ENCODE measurements at regions not wholly inside any gene's neighbourhood (a gene's known extent, or its start where the extent isn't known, plus 50 kb on each side); places are given as distances from the start of the nearest gene placed in this dataset.
A peak's percentile ranks its signal among the peaks of the same experiment; 100 is the strongest.
"Not testable (repeated sequence)": the region's sequence is repeated elsewhere in the genome, so short reads cannot be mapped to it uniquely, and the experiment has no call there.

GRCh38 chr16:59470556-59470955 is 736.4 kb upstream of the GOT2 start:
- Histone ChIP-seq H3K4me3 (ENCODE audit: low read length) (no peak overlapping the region), H3K27me3 (replicated peaks; ENCODE audit: control insufficient read depth, insufficient read depth, low read length) (no peaks in the 10 kb centered on the region), H3K9me3 (ENCODE audit: control insufficient read depth, low read length) (no peaks in the 10 kb centered on the region), H3K36me3 (ENCODE audit: control insufficient read depth, insufficient read depth, low read length, severe bottlenecking) (no peaks in the 10 kb centered on the region), H3K9ac (ENCODE audit: low read length) (no peak overlapping the region), H3K4me1 (ENCODE audit: control insufficient read depth, insufficient read depth, low read length) (no peaks in the 10 kb centered on the region)
- DNase-seq (ENCODE audit: low read depth) = peak; percentile 8

- Histone ChIP-seq H3K36me3 (ENCODE audit: control insufficient read depth, insufficient read depth, low read length, severe bottlenecking) (no peaks in the 10 kb centered on the region), H3K27me3 (replicated peaks; ENCODE audit: control insufficient read depth, insufficient read depth, low read length) (no peaks in the 10 kb centered on the region), H3K9me3 (ENCODE audit: control insufficient read depth, low read length) (no peaks in the 10 kb centered on the region), H3K9ac (ENCODE audit: low read length) (no peak overlapping the region), H3K4me1 (ENCODE audit: control insufficient read depth, insufficient read depth, low read length) (no peaks in the 10 kb centered on the region), H3K4me3 (ENCODE audit: low read length) (no peak overlapping the region)
- DNase-seq (ENCODE audit: low read depth) = no peak
Observed at GRCh38 chr16:59469266-59469665, 735.1 kb upstream of the GOT2 start.

GRCh38 chr16:59463776-59464175 is 729.7 kb upstream of the GOT2 start:
- DNase-seq (ENCODE audit: low read depth) = no peak
- Histone ChIP-seq H3K9ac (ENCODE audit: low read length) (no peak overlapping the region), H3K36me3 (ENCODE audit: control insufficient read depth, insufficient read depth, low read length, severe bottlenecking) (no peaks in the 10 kb centered on the region), H3K4me1 (ENCODE audit: control insufficient read depth, insufficient read depth, low read length) (no peaks in the 10 kb centered on the region), H3K27me3 (replicated peaks; ENCODE audit: control insufficient read depth, insufficient read depth, low read length) (no peaks in the 10 kb centered on the region), H3K9me3 (ENCODE audit: control insufficient read depth, low read length) (no peaks in the 10 kb centered on the region), H3K4me3 (ENCODE audit: low read length) (no peak overlapping the region)

- H3K9me3 ChIP-seq (ENCODE audit: control insufficient read depth, low read length) = no peaks in the 10 kb centered on the region
- no peak overlapping the region for H3K4me3 ChIP-seq (ENCODE audit: low read length)
- H3K36me3 ChIP-seq (ENCODE audit: control insufficient read depth, insufficient read depth, low read length, severe bottlenecking) = no peaks in the 10 kb centered on the region
- DNase-seq (ENCODE audit: low read depth) = no peak
- no peaks in the 10 kb centered on the region for H3K4me1 ChIP-seq (ENCODE audit: control insufficient read depth, insufficient read depth, low read length)
- H3K27me3 ChIP-seq (replicated peaks; ENCODE audit: control insufficient read depth, insufficient read depth, low read length) = no peaks in the 10 kb centered on the region
- H3K9ac ChIP-seq (ENCODE audit: low read length) = no peak overlapping the region
Observed at GRCh38 chr16:59459806-59460205, 725.7 kb upstream of the GOT2 start.

- DNase-seq (ENCODE audit: low read depth) = no peak
- Histone ChIP-seq H3K9me3 (ENCODE audit: control insufficient read depth, low read length) (peaks cover 10% of the 10 kb centered on the region), H3K9ac (ENCODE audit: low read length) (no peak overlapping the region), H3K27me3 (replicated peaks; ENCODE audit: control insufficient read depth, insufficient read depth, low read length) (no peaks in the 10 kb centered on the region), H3K36me3 (ENCODE audit: control insufficient read depth, insufficient read depth, low read length, severe bottlenecking) (no peaks in the 10 kb centered on the region), H3K4me3 (ENCODE audit: low read length) (no peak overlapping the region), H3K4me1 (ENCODE audit: control insufficient read depth, insufficient read depth, low read length) (no peaks in the 10 kb centered on the region)
Observed at GRCh38 chr16:59455497-59455896, 721.4 kb upstream of the GOT2 start.

- not testable (repeated sequence) for DNase-seq (ENCODE audit: low read depth)
Observed at GRCh38 chr16:59450513-59450912, 716.4 kb upstream of the GOT2 start.

GRCh38 chr16:59440502-59440901 is 706.4 kb upstream of the GOT2 start:
- no peak for DNase-seq (ENCODE audit: low read depth)
- no peaks in the 10 kb centered on the region for H3K27me3 ChIP-seq (replicated peaks; ENCODE audit: control insufficient read depth, insufficient read depth, low read length)
- peaks cover 15% of the 10 kb centered on the region for H3K9me3 ChIP-seq (ENCODE audit: control insufficient read depth, low read length)
- no peak overlapping the region for H3K4me3 ChIP-seq (ENCODE audit: low read length)
- no peaks in the 10 kb centered on the region for H3K36me3 ChIP-seq (ENCODE audit: control insufficient read depth, insufficient read depth, low read length, severe bottlenecking)
- H3K4me1 ChIP-seq (ENCODE audit: control insufficient read depth, insufficient read depth, low read length) = no peaks in the 10 kb centered on the region
- H3K9ac ChIP-seq (ENCODE audit: low read length) = no peak overlapping the region

More at GRCh38 chr16:59450513-59450912, 716.4 kb upstream of the GOT2 start:
- not testable (repeated sequence) for H3K4me3 ChIP-seq (ENCODE audit: low read length); H3K4me1 ChIP-seq (ENCODE audit: control insufficient read depth, insufficient read depth, low read length); H3K9ac ChIP-seq (ENCODE audit: low read length); H3K36me3 ChIP-seq (ENCODE audit: control insufficient read depth, insufficient read depth, low read length, severe bottlenecking); H3K27me3 ChIP-seq (replicated peaks; ENCODE audit: control insufficient read depth, insufficient read depth, low read length)
- H3K9me3 ChIP-seq (ENCODE audit: control insufficient read depth, low read length) = peaks cover 13% of the 10 kb centered on the region

- Histone ChIP-seq H3K9me3 (ENCODE audit: control insufficient read depth, low read length) (peaks cover 10% of the 10 kb centered on the region), H3K27me3 (replicated peaks; ENCODE audit: control insufficient read depth, insufficient read depth, low read length) (no peaks in the 10 kb centered on the region), H3K4me1 (ENCODE audit: control insufficient read depth, insufficient read depth, low read length) (no peaks in the 10 kb centered on the region), H3K36me3 (ENCODE audit: control insufficient read depth, insufficient read depth, low read length, severe bottlenecking) (no peaks in the 10 kb centered on the region), H3K9ac (ENCODE audit: low read length) (no peak overlapping the region), H3K4me3 (ENCODE audit: low read length) (no peak overlapping the region)
- no peak for DNase-seq (ENCODE audit: low read depth)
Observed at GRCh38 chr16:59432896-59433295, 698.8 kb upstream of the GOT2 start.

GRCh38 chr16:59432276-59432675 is 698.2 kb upstream of the GOT2 start:
- Histone ChIP-seq H3K27me3 (replicated peaks; ENCODE audit: control insufficient read depth, insufficient read depth, low read length) (no peaks in the 10 kb centered on the region), H3K9ac (ENCODE audit: low read length) (no peak overlapping the region), H3K4me1 (ENCODE audit: control insufficient read depth, insufficient read depth, low read length) (no peaks in the 10 kb centered on the region), H3K4me3 (ENCODE audit: low read length) (no peak overlapping the region), H3K9me3 (ENCODE audit: control insufficient read depth, low read length) (peaks cover 6% of the 10 kb centered on the region), H3K36me3 (ENCODE audit: control insufficient read depth, insufficient read depth, low read length, severe bottlenecking) (no peaks in the 10 kb centered on the region)
- no peak for DNase-seq (ENCODE audit: low read depth)

- H3K4me3 ChIP-seq (ENCODE audit: low read length) = no peak overlapping the region
- H3K9ac ChIP-seq (ENCODE audit: low read length) = no peak overlapping the region
- H3K36me3 ChIP-seq (ENCODE audit: control insufficient read depth, insufficient read depth, low read length, severe bottlenecking) = no peaks in the 10 kb centered on the region
- DNase-seq (ENCODE audit: low read depth) = no peak
- no peaks in the 10 kb centered on the region for H3K9me3 ChIP-seq (ENCODE audit: control insufficient read depth, low read length)
- H3K27me3 ChIP-seq (replicated peaks; ENCODE audit: control insufficient read depth, insufficient read depth, low read length) = no peaks in the 10 kb centered on the region
- H3K4me1 ChIP-seq (ENCODE audit: control insufficient read depth, insufficient read depth, low read length) = no peaks in the 10 kb centered on the region
Observed at GRCh38 chr16:59424714-59425273, 690.7 kb upstream of the GOT2 start.

GRCh38 chr16:59411961-59412841 is 678.1 kb upstream of the GOT2 start:
- Histone ChIP-seq H3K9ac (ENCODE audit: low read length) (no peak overlapping the region), H3K4me3 (ENCODE audit: low read length) (no peak overlapping the region), H3K9me3 (ENCODE audit: control insufficient read depth, low read length) (no peaks in the 10 kb centered on the region), H3K36me3 (ENCODE audit: control insufficient read depth, insufficient read depth, low read length, severe bottlenecking) (no peaks in the 10 kb centered on the region), H3K4me1 (ENCODE audit: control insufficient read depth, insufficient read depth, low read length) (no peaks in the 10 kb centered on the region), H3K27me3 (replicated peaks; ENCODE audit: control insufficient read depth, insufficient read depth, low read length) (no peaks in the 10 kb centered on the region)
- DNase-seq (ENCODE audit: low read depth) = peak; percentile 34

All from adipocyte (in vitro differentiated cells).